ENCODE measurements at regions not wholly inside any gene's neighbourhood (a gene's known extent, or its start where the extent isn't known, plus 50 kb on each side); places are given as distances from the start of the nearest gene placed in this dataset.

GRCh38 chr10:110358869-110359629 lies 54.3 kb upstream of the SMNDC1 start:
- no peak for TF ChIP-seq CTCF (IDR thresholded peaks at IDR 0.05)
- no peak for TF ChIP-seq POLR2A (IDR thresholded peaks at IDR 0.05)
